H9 (cell line): ENCODE measurements at regions not wholly inside any gene's neighbourhood (a gene's known extent, or its start where the extent isn't known, plus 50 kb on each side); places are given as distances from the start of the nearest gene placed in this dataset.

Experiments
- DNase-seq: peaks from one replicate; pipeline ENCODE4 v3.0.0-alpha.2; 2017
- H2AFZ ChIP-seq: one replicate; pipeline ENCODE4 v1.6.1; 2013; ENCODE audit warnings: mild to moderate bottlenecking, low read length, control low read depth, moderate library complexity
- H2AK5ac ChIP-seq: 2 replicates; pipeline ENCODE4 v1.6.1; 2013; ENCODE audit warnings: low read length, control low read depth, mixed read lengths; ENCODE audit not compliant: insufficient read length
- H2BK120ac ChIP-seq: one replicate; pipeline ENCODE4 v1.6.1; 2013; ENCODE audit warnings: low read depth, mild to moderate bottlenecking, low read length, control low read depth, inconsistent platforms; ENCODE audit not compliant: poor library complexity, severe bottlenecking
- H2BK12ac ChIP-seq: 2 replicates; pipeline ENCODE4 v1.6.1; 2013; ENCODE audit warnings: low read length, control low read depth, mixed read lengths, low read depth; ENCODE audit not compliant: insufficient read length
- H2BK15ac ChIP-seq: 2 replicates; pipeline ENCODE4 v1.6.1; 2013; ENCODE audit warnings: low read depth, low read length, control low read depth
- H2BK20ac ChIP-seq: one replicate; pipeline ENCODE4 v1.6.1; 2013; ENCODE audit warnings: low read depth, mild to moderate bottlenecking, low read length, control low read depth, inconsistent platforms; ENCODE audit not compliant: poor library complexity, severe bottlenecking
- H2BK5ac ChIP-seq: 2 replicates; pipeline ENCODE4 v1.6.1; 2013; ENCODE audit warnings: low read length, control low read depth, mixed read lengths; ENCODE audit not compliant: insufficient read length
- H3K14ac ChIP-seq: 2 replicates; pipeline ENCODE4 v1.6.1; 2013; ENCODE audit warnings: low read length, control low read depth; ENCODE audit not compliant: insufficient read depth
- H3K18ac ChIP-seq: 2 replicates; pipeline ENCODE4 v1.6.1; 2013; ENCODE audit warnings: low read depth, mild to moderate bottlenecking, mixed read lengths, low read length, control low read depth; ENCODE audit not compliant: insufficient read length
- H3K23ac ChIP-seq: 2 replicates; pipeline ENCODE4 v1.6.1; 2013; ENCODE audit warnings: low read length, control low read depth, mixed read lengths, low read depth; ENCODE audit not compliant: insufficient read length
- H3K23me2 ChIP-seq: 2 replicates; pipeline ENCODE4 v1.6.1; 2013; ENCODE audit warnings: low read depth, mild to moderate bottlenecking, mixed read lengths, low read length, control low read depth; ENCODE audit not compliant: insufficient read length, poor library complexity, severe bottlenecking
- H3K27ac ChIP-seq: 2 replicates; pipeline ENCODE4 v1.5.1; 2013; ENCODE audit warnings: low read length, control low read depth, mixed read lengths, low read depth; ENCODE audit not compliant: insufficient read length
- H3K27me3 ChIP-seq: 2 replicates; pipeline ENCODE4 v1.6.1; 2013; ENCODE audit warnings: low read length, control low read depth, inconsistent platforms; ENCODE audit not compliant: insufficient read depth
- H3K4ac ChIP-seq: 2 replicates; pipeline ENCODE4 v1.6.1; 2013; ENCODE audit warnings: low read depth, mild to moderate bottlenecking, control low read depth, inconsistent platforms, low read length, moderate library complexity
- H3K4me1 ChIP-seq: 2 replicates; pipeline ENCODE4 v1.6.1; 2013; ENCODE audit warnings: low read length, control low read depth, inconsistent platforms; ENCODE audit not compliant: insufficient read depth
- H3K4me2 ChIP-seq: 2 replicates; pipeline ENCODE4 v1.6.1; 2013; ENCODE audit warnings: low read length, control low read depth, mixed read lengths; ENCODE audit not compliant: insufficient read length, insufficient read depth
- H3K56ac ChIP-seq: 2 replicates; pipeline ENCODE4 v1.6.1; 2013; ENCODE audit warnings: low read depth, mild to moderate bottlenecking, mixed read lengths, low read length, control low read depth; ENCODE audit not compliant: insufficient read length
- H3K79me1 ChIP-seq: 2 replicates; pipeline ENCODE4 v1.6.1; 2013; ENCODE audit warnings: low read depth, mild to moderate bottlenecking, moderate library complexity, low read length, control low read depth, inconsistent platforms; ENCODE audit not compliant: insufficient read depth, poor library complexity, severe bottlenecking
- H3K79me2 ChIP-seq: 2 replicates; pipeline ENCODE4 v1.6.1; 2013; ENCODE audit warnings: low read length, control low read depth, inconsistent platforms; ENCODE audit not compliant: insufficient read depth
- H3K9ac ChIP-seq: 2 replicates; pipeline ENCODE4 v1.6.1; 2013; ENCODE audit warnings: low read length, control low read depth, mixed read lengths; ENCODE audit not compliant: insufficient read length; ENCODE audit errors: extremely low read depth
- H3K9me3 ChIP-seq: one replicate; pipeline ENCODE4 v1.6.1; 2013; ENCODE audit warnings: low read depth, low read length, inconsistent platforms; ENCODE audit not compliant: control insufficient read depth
- H3T11ph ChIP-seq: one replicate; pipeline ENCODE4 v1.6.1; 2013; ENCODE audit warnings: mild to moderate bottlenecking, low read length, control low read depth, inconsistent platforms
- H4K20me1 ChIP-seq: one replicate; pipeline ENCODE4 v1.6.1; 2013; ENCODE audit not compliant: control insufficient read depth, insufficient read length, insufficient read depth
- H4K5ac ChIP-seq: 2 replicates; pipeline ENCODE4 v1.6.1; 2013; ENCODE audit warnings: low read depth, mild to moderate bottlenecking, mixed read lengths, low read length, control low read depth; ENCODE audit not compliant: insufficient read length
- H4K8ac ChIP-seq: replicated peaks from 2 replicates; pipeline ENCODE4 v1.6.1; 2013; ENCODE audit warnings: low read length, control low read depth, mixed read lengths, low read depth; ENCODE audit not compliant: insufficient read length
- H4K91ac ChIP-seq: 2 replicates; pipeline ENCODE4 v1.6.1; 2013; ENCODE audit warnings: low read depth, mild to moderate bottlenecking, moderate library complexity, mixed read lengths, low read length, control low read depth; ENCODE audit not compliant: insufficient read length
- H3K27ac Mint-ChIP-seq, 3 experiments: 2 replicates in 2 of 3; 3 replicates in 1 of 3; pipeline ENCODE4 v1.8.0; 2020 to 2021; ENCODE audit warnings: mixed read lengths in 3 of 3, mild to moderate bottlenecking in 1 of 3, moderate library complexity in 1 of 3
- H3K27me3 Mint-ChIP-seq: 2 replicates; pipeline ENCODE4 v1.8.0; 2021; ENCODE audit warnings: low read depth, mild to moderate bottlenecking, moderate library complexity, mixed read lengths
- H3K36me3 Mint-ChIP-seq, 3 experiments: 2 replicates in 2 of 3; 3 replicates in 1 of 3; pipeline ENCODE4 v1.8.0; 2020 to 2021; ENCODE audit warnings: low read depth in 3 of 3, mixed read lengths in 3 of 3; ENCODE audit not compliant: insufficient read depth in 1 of 3
- H3K4me1 Mint-ChIP-seq, 2 experiments: 2 replicates each; pipeline ENCODE4 v1.8.0; 2020; ENCODE audit warnings: mixed read lengths in 2 of 2
- H3K4me3 Mint-ChIP-seq, 2 experiments: 2 replicates in 1 of 2; 3 replicates in 1 of 2; pipeline ENCODE4 v1.8.0; 2020 to 2021; ENCODE audit warnings: mild to moderate bottlenecking in 2 of 2, mixed read lengths in 2 of 2, moderate library complexity in 1 of 2
- H3K9me3 Mint-ChIP-seq, 2 experiments: 2 replicates in 1 of 2; 3 replicates in 1 of 2; pipeline ENCODE4 v1.8.0; 2020; ENCODE audit warnings: mild to moderate bottlenecking in 2 of 2, mixed read lengths in 2 of 2, moderate library complexity in 1 of 2
- CTCF ChIP-seq: fragments of 200-600 bp; sonication (generic); conservative IDR thresholded peaks from 3 replicates; pipeline ENCODE4 v1.8.0; 2021; ENCODE audit warnings: antibody characterized with exemption, mild to moderate bottlenecking

- Histone ChIP-seq H3K4me2 (no peak overlapping the region), H2BK5ac (no peak overlapping the region), H3K27ac (no peak overlapping the region), H2AK5ac (no peak overlapping the region), H3K18ac (no peak overlapping the region), H3K79me2 (no peaks in the 10 kb centered on the region), H2BK12ac (no peak overlapping the region), H4K91ac (no peak overlapping the region), H3K23ac (no peak overlapping the region), H4K20me1 (no peaks in the 10 kb centered on the region), H2BK15ac (no peak overlapping the region), H2BK120ac (no peak overlapping the region), H3K23me2 (no peaks in the 10 kb centered on the region), H4K5ac (no peak overlapping the region), H3T11ph (no peak overlapping the region), H2AFZ (no peak overlapping the region), H3K4ac (no peak overlapping the region), H3K14ac (no peak overlapping the region), H3K56ac (no peak overlapping the region), H3K9ac (no peak overlapping the region), H3K79me1 (no peaks in the 10 kb centered on the region), H4K8ac (no peak overlapping the region), H2BK20ac (no peak overlapping the region), H3K27me3 (no peaks in the 10 kb centered on the region), H3K9me3 (no peaks in the 10 kb centered on the region), H3K4me1 (no peaks in the 10 kb centered on the region)
- Mint-ChIP-seq H3K27me3 (no peaks in the 10 kb centered on the region), H3K9me3 (no peaks in the 10 kb centered on the region), H3K27ac (no peak overlapping the region), H3K4me1 (no peaks in the 10 kb centered on the region), H3K36me3 (no peaks in the 10 kb centered on the region), H3K4me3 (no peak overlapping the region)
- peak; percentile 28; the same call in 1 of the 3 replicates for TF ChIP-seq CTCF
- no peak for DNase-seq
Measured at GRCh38 chr3:154040283-154040682, 80.9 kb upstream of the ARHGEF26 start.
